Ovary (tissue), 7 donors: ENCODE measurements at regions not wholly inside any gene's neighbourhood (a gene's known extent, or its start where the extent isn't known, plus 50 kb on each side); places are given as distances from the start of the nearest gene placed in this dataset.

Source experiments
- DNase-seq, 5 donors: peaks; one replicate each; pipeline ENCODE4 v3.0.0-alpha.2; 2019 to 2020
- H3K27ac ChIP-seq, 2 donors: fragments of 200-600 bp; one replicate each; pipeline versions ENCODE4 v1.5.1 to v1.8.0; 2019 to 2022
- H3K27me3 ChIP-seq: fragments of 200-600 bp; one replicate; pipeline ENCODE4 v1.8.0; 2022
- H3K36me3 ChIP-seq: fragments of 200-600 bp; sonication (generic); one replicate; pipeline ENCODE4 v1.5.1; 2019
- H3K4me1 ChIP-seq: one replicate; pipeline ENCODE4 v1.8.1; 2013; ENCODE audit warnings: mild to moderate bottlenecking, moderate library complexity; ENCODE audit not compliant: insufficient read depth
- H3K4me3 ChIP-seq: fragments of 200-600 bp; sonication (generic); one replicate; pipeline ENCODE4 v1.5.1; 2017
- H3K9me3 ChIP-seq, 2 donors: fragments of 200-600 bp in 1 of 2; sonication (generic) in 1 of 2; one replicate each; pipeline versions ENCODE4 v1.5.1 to v1.8.1; 2013 to 2019; ENCODE audit warnings: mild to moderate bottlenecking in 1 of 2, moderate library complexity in 1 of 2
- EP300 ChIP-seq: sonication (generic); formaldehyde crosslinking; IDR thresholded peaks from one replicate; pipeline ENCODE4 v1.6.1; 2017; ENCODE audit warnings: antibody characterized with exemption
- POLR2A ChIP-seq: fragments of 450-650 bp; IDR thresholded peaks from one replicate; pipeline ENCODE4 v1.6.1; 2017; ENCODE audit warnings: antibody characterized with exemption, mild to moderate bottlenecking, moderate library complexity
- WGBS, 3 donors: extraction: QIAGEN DNeasy Blood & Tissue Kit in 1 of 3; methylation state at CpG; one replicate each; pipeline versions ENCODE4 v1.1.5 to v1.1.7; 2013 to 2017; 5-methylcytosine and 5-hydroxymethylcytosine counted together
- intact Hi-C, 4 donors: fragments of 100-400 bp; cut with DNase I; formaldehyde crosslinking; loops; one replicate each; pipeline versions ENCODE4 v1.11.0 to v1.15.1; 2022 to 2023
- TF ChIP-seq, protein P1 (sequence below), 3 donors: fragments of 450-650 bp in 2 of 3; fragments of 200-600 bp in 1 of 3; IDR thresholded peaks; one replicate each; pipeline versions ENCODE4 v1.5.1 to v1.8.0; 2016 to 2022; ENCODE audit warnings: antibody characterized with exemption in 3 of 3, mild to moderate bottlenecking in 1 of 3
- donor health status: DM: no; HTN: no; CAD: no; lungs with moderate emphysema.
- donor health status: DM: no; HTN: no; CAD: no.
- donor health status: Bipolar disorder and iron deficiency.
- donor health status: DM: no; HTN: no; CAD: no.
- donor health status: DM: yes; HTN: yes; CAD: no.

- Histone ChIP-seq H3K36me3 (no peaks in the 10 kb centered on the region), H3K9me3 (no peaks in the 10 kb centered on the region), H3K27ac (no peak overlapping the region), H3K4me3 (no peak overlapping the region), H3K27me3 (no peaks in the 10 kb centered on the region), H3K4me1 (no peaks in the 10 kb centered on the region)
- WGBS, 3 donors: 85 to 90% (median 86%) methylated on average over 2 of the region's 2 CpGs
- intact Hi-C loops: no loop called here
- TF ChIP-seq EP300 (no peak), POLR2A (no peak)
- TF ChIP-seq, protein P1, sequence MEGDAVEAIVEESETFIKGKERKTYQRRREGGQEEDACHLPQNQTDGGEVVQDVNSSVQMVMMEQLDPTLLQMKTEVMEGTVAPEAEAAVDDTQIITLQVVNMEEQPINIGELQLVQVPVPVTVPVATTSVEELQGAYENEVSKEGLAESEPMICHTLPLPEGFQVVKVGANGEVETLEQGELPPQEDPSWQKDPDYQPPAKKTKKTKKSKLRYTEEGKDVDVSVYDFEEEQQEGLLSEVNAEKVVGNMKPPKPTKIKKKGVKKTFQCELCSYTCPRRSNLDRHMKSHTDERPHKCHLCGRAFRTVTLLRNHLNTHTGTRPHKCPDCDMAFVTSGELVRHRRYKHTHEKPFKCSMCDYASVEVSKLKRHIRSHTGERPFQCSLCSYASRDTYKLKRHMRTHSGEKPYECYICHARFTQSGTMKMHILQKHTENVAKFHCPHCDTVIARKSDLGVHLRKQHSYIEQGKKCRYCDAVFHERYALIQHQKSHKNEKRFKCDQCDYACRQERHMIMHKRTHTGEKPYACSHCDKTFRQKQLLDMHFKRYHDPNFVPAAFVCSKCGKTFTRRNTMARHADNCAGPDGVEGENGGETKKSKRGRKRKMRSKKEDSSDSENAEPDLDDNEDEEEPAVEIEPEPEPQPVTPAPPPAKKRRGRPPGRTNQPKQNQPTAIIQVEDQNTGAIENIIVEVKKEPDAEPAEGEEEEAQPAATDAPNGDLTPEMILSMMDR (IDR thresholded peaks at IDR 0.05): no peak
- DNase-seq: no peak
Measured at GRCh38 chr17:6297119-6297518, 137.8 kb downstream of the AIPL1 start.

- 76 to 82% (median 81%) methylated on average over 2 of the region's 2 CpGs for WGBS, 3 donors
- no peak for TF ChIP-seq POLR2A
- no peak for TF ChIP-seq EP300
- TF ChIP-seq, protein P1 (IDR thresholded peaks at IDR 0.05): no peak
- DNase-seq: no peak
- Histone ChIP-seq H3K36me3 (no peaks in the 10 kb centered on the region), H3K27ac (no peak overlapping the region), H3K9me3 (no peaks in the 10 kb centered on the region), H3K27me3 (no peaks in the 10 kb centered on the region), H3K4me3 (no peak overlapping the region), H3K4me1 (no peaks in the 10 kb centered on the region)
- intact Hi-C loops: no loop called here
Measured at GRCh38 chr17:6290488-6291196, 144.3 kb downstream of the AIPL1 start.

GRCh38 chr17:6286233-6286632 lies 148.7 kb downstream of the AIPL1 start:
- Histone ChIP-seq H3K4me3 (no peak overlapping the region), H3K9me3 (no peaks in the 10 kb centered on the region), H3K27ac (no peak overlapping the region), H3K4me1 (no peaks in the 10 kb centered on the region), H3K36me3 (no peaks in the 10 kb centered on the region), H3K27me3 (no peaks in the 10 kb centered on the region)
- TF ChIP-seq, protein P1 (IDR thresholded peaks at IDR 0.05): no peak
- TF ChIP-seq POLR2A (no peak), EP300 (no peak)
- intact Hi-C loops: no loop called here
- no peak for DNase-seq
- 39 to 47% (median 45%) methylated on average over 4 of the region's 4 CpGs for WGBS, 3 donors

GRCh38 chr17:6285486-6285885 lies 149.4 kb downstream of the AIPL1 start:
- H3K9me3 ChIP-seq: no peaks in the 10 kb centered on the region
- TF ChIP-seq EP300 (no peak), POLR2A (no peak)
- H3K27ac ChIP-seq: no peak overlapping the region
- no peaks in the 10 kb centered on the region for H3K27me3 ChIP-seq
- no peak for DNase-seq
- no peaks in the 10 kb centered on the region for H3K4me1 ChIP-seq
- no peaks in the 10 kb centered on the region for H3K36me3 ChIP-seq
- no peak overlapping the region for H3K4me3 ChIP-seq
- intact Hi-C loops: no loop called here

DNA sequence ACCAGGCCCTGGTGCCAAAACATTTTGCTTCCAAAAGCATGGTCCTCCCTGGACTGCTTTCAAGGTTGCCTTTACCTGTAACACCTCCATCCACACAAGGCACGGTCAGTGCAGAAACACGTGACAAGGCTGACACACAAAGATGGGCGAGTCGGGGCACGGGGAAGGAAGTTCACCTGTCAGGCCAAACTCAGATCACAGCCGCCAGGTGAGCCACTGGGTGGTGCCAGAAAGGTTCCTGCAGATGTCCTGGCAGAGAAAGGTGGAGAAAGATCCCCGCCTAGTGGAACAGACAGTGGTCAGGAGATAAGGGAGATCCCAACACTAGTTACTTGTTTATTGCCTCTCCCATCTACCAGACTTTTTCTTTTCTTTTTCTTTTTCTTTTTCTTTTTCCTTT lies 155.3 kb downstream of the AIPL1 start:
- TF ChIP-seq, protein P1 (IDR thresholded peaks at IDR 0.05): no peak
- TF ChIP-seq POLR2A (no peak), EP300 (no peak)
- no peaks in the 10 kb centered on the region for H3K36me3 ChIP-seq
- H3K4me3 ChIP-seq: no peak overlapping the region
- intact Hi-C loops: loop anchor here in 1 of 4 donors (5.0 kb wide), 1 partner anchor 642 kb away; no protein-coding TSS in a partner anchor
- no peak for DNase-seq
- H3K9me3 ChIP-seq: no peaks in the 10 kb centered on the region
- no peak overlapping the region for H3K27ac ChIP-seq
- no peaks in the 10 kb centered on the region for H3K27me3 ChIP-seq
- 30 to 32% (median 31%) methylated on average over 7 of the region's 7 CpGs for WGBS, 3 donors
- no peaks in the 10 kb centered on the region for H3K4me1 ChIP-seq
